ENCODE measurements at regions not wholly inside any gene's neighbourhood (a gene's known extent, or its start where the extent isn't known, plus 50 kb on each side); places are given as distances from the start of the nearest gene placed in this dataset.

DNA sequence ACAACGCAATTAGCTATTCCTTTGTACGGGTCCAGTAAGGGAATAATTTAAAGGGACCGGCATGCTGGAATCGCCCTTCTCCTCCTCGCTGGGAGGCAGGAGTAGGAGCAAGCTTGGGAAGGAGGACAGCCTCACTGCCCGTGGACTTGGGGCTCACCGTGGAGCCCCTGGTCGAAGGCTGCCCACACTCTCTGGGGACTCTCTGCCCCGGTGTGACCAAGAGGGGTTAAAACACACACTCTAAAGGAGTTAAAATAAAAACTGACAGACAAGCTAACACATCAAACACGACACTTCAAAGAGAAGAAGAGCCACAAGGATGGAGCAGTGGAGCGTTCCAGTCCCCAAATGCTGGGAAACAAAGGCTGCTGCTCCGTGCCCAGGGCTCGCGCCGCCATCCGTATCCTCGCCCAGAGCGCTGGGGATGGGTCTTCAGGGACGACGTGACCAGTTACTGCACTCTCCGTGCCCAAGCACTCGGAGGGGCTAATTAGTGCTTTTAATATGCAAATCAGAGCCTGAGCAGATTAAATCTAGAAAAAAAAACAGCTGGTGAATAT lies 123.3 kb downstream of the PAPOLA start:
- H3K9me3 Mint-ChIP-seq (ENCODE audit: unreplicated experiment), result no peaks in the 10 kb centered on the region
- DNase-seq (ENCODE audit: unreplicated experiment), result no peak
- ChIA-PET POLR2A (no interaction called here), CTCF (interaction anchor here (1.0 kb wide), 1 partner anchor 137 kb away, joined by 3 read pairs; no protein-coding TSS in a partner anchor)
- intact Hi-C loops (cut with micrococcal nuclease), result no loop called here
- BruUV-seq (replicated peaks), result no TSS peak
- no peak overlapping the region for H3K4me3 Mint-ChIP-seq (ENCODE audit: unreplicated experiment)
- H3K4me1 Mint-ChIP-seq (ENCODE audit: insufficient read depth, unreplicated experiment), result no peaks in the 10 kb centered on the region
- peaks cover 38% of the 10 kb centered on the region for H3K27me3 Mint-ChIP-seq (ENCODE audit: insufficient read depth, unreplicated experiment)
- H3K36me3 Mint-ChIP-seq (ENCODE audit: insufficient read depth, unreplicated experiment), result no peaks in the 10 kb centered on the region
- H3K27ac Mint-ChIP-seq (ENCODE audit: low read depth, unreplicated experiment), result no peak overlapping the region
- TF ChIP-seq CTCF (IDR thresholded peaks at IDR 0.05; ENCODE audit: unreplicated experiment), result no peak

- no peaks in the 10 kb centered on the region for H3K4me1 Mint-ChIP-seq (ENCODE audit: insufficient read depth, unreplicated experiment)
- H3K4me3 Mint-ChIP-seq (ENCODE audit: unreplicated experiment), result no peak overlapping the region
- TF ChIP-seq CTCF (IDR thresholded peaks at IDR 0.05; ENCODE audit: unreplicated experiment), result no peak
- CTCF ChIA-PET, result no interaction called here
- no peak overlapping the region for H3K27ac Mint-ChIP-seq (ENCODE audit: low read depth, unreplicated experiment)
- intact Hi-C loops (cut with micrococcal nuclease), result no loop called here
- H3K9me3 Mint-ChIP-seq (ENCODE audit: unreplicated experiment), result no peaks in the 10 kb centered on the region
- no peaks in the 10 kb centered on the region for H3K36me3 Mint-ChIP-seq (ENCODE audit: insufficient read depth, unreplicated experiment)
- H3K27me3 Mint-ChIP-seq (ENCODE audit: insufficient read depth, unreplicated experiment), result peaks cover 31% of the 10 kb centered on the region
- BruUV-seq (replicated peaks), result no TSS peak
- POLR2A ChIA-PET, result no interaction called here
- no peak for DNase-seq (ENCODE audit: unreplicated experiment)
Measured at GRCh38 chr14:96626121-96626768, 124.1 kb downstream of the PAPOLA start.

- Mint-ChIP-seq H3K27me3 (ENCODE audit: insufficient read depth, unreplicated experiment) (peaks cover 24% of the 10 kb centered on the region), H3K4me3 (ENCODE audit: unreplicated experiment) (no peak overlapping the region), H3K4me1 (ENCODE audit: insufficient read depth, unreplicated experiment) (no peaks in the 10 kb centered on the region), H3K9me3 (ENCODE audit: unreplicated experiment) (no peaks in the 10 kb centered on the region), H3K27ac (ENCODE audit: low read depth, unreplicated experiment) (no peak overlapping the region), H3K36me3 (ENCODE audit: insufficient read depth, unreplicated experiment) (no peaks in the 10 kb centered on the region)
- intact Hi-C loops (cut with micrococcal nuclease), result no loop called here
- DNase-seq (ENCODE audit: unreplicated experiment), result no peak
- no peak for TF ChIP-seq CTCF (IDR thresholded peaks at IDR 0.05; ENCODE audit: unreplicated experiment)
- CTCF ChIA-PET, result no interaction called here
- POLR2A ChIA-PET, result no interaction called here
- no TSS peak for BruUV-seq (replicated peaks)
Measured at GRCh38 chr14:96626916-96627315, 124.7 kb downstream of the PAPOLA start.

GRCh38 chr14:96627386-96627785 lies 125.2 kb downstream of the PAPOLA start:
- H3K4me3 Mint-ChIP-seq (ENCODE audit: unreplicated experiment), result no peak overlapping the region
- no peak overlapping the region for H3K27ac Mint-ChIP-seq (ENCODE audit: low read depth, unreplicated experiment)
- H3K27me3 Mint-ChIP-seq (ENCODE audit: insufficient read depth, unreplicated experiment), result peaks cover 23% of the 10 kb centered on the region
- TF ChIP-seq CTCF (IDR thresholded peaks at IDR 0.05; ENCODE audit: unreplicated experiment), result no peak
- POLR2A ChIA-PET, result no interaction called here
- no peak for DNase-seq (ENCODE audit: unreplicated experiment)
- H3K4me1 Mint-ChIP-seq (ENCODE audit: insufficient read depth, unreplicated experiment), result no peaks in the 10 kb centered on the region
- H3K36me3 Mint-ChIP-seq (ENCODE audit: insufficient read depth, unreplicated experiment), result no peaks in the 10 kb centered on the region
- BruUV-seq (replicated peaks), result no TSS peak
- intact Hi-C loops (cut with micrococcal nuclease), result no loop called here
- CTCF ChIA-PET, result no interaction called here
- H3K9me3 Mint-ChIP-seq (ENCODE audit: unreplicated experiment), result no peaks in the 10 kb centered on the region
